Central memory CD8-positive, alpha-beta T cell (primary cell): ENCODE measurements at regions not wholly inside any gene's neighbourhood (a gene's known extent, or its start where the extent isn't known, plus 50 kb on each side); places are given as distances from the start of the nearest gene placed in this dataset.

Experiments
- ATAC-seq: fragments of 150-1000 bp; cut with Tn5 transposase; replicated peaks from 2 replicates; pipeline ENCODE4 v1.10.0; 2022; ENCODE audit warnings: mild to moderate bottlenecking, moderate FRiP score, moderate number of reproducible peaks; ENCODE audit not compliant: poor library complexity, severe bottlenecking; ENCODE audit errors: extremely low read depth
- DNase-seq, 2 donors: peaks; one replicate each; pipeline ENCODE4 v3.0.0; 2021; ENCODE audit warnings: low spot score in 2 of 2
- H3K27ac Mint-ChIP-seq: one replicate; pipeline ENCODE4 v1.8.0; 2022; ENCODE audit warnings: low read depth, mild to moderate bottlenecking, moderate library complexity, mixed read lengths
- H3K27me3 Mint-ChIP-seq: one replicate; pipeline ENCODE4 v1.8.0; 2022; ENCODE audit warnings: mixed read lengths
- H3K36me3 Mint-ChIP-seq: one replicate; pipeline ENCODE4 v1.8.0; 2022; ENCODE audit warnings: mild to moderate bottlenecking, moderate library complexity, mixed read lengths; ENCODE audit not compliant: insufficient read depth
- H3K4me1 Mint-ChIP-seq: one replicate; pipeline ENCODE4 v1.8.0; 2022; ENCODE audit warnings: mixed read lengths
- H3K4me3 Mint-ChIP-seq: one replicate; pipeline ENCODE4 v1.8.0; 2022; ENCODE audit warnings: mild to moderate bottlenecking, moderate library complexity, mixed read lengths
- H3K9me3 Mint-ChIP-seq: one replicate; pipeline ENCODE4 v1.8.0; 2022; ENCODE audit warnings: mixed read lengths

GRCh38 chr6:166836785-166837718 lies 119.3 kb downstream of the RNASET2 start:
- H3K4me3 Mint-ChIP-seq, result no peak overlapping the region
- no peaks in the 10 kb centered on the region for H3K27me3 Mint-ChIP-seq
- DNase-seq, result no peak
- no peak overlapping the region for H3K27ac Mint-ChIP-seq
- no peaks in the 10 kb centered on the region for H3K9me3 Mint-ChIP-seq
- no peaks in the 10 kb centered on the region for H3K4me1 Mint-ChIP-seq
- H3K36me3 Mint-ChIP-seq, result no peaks in the 10 kb centered on the region
- no peak for ATAC-seq

- Mint-ChIP-seq H3K4me3 (no peak overlapping the region), H3K27ac (no peak overlapping the region), H3K27me3 (no peaks in the 10 kb centered on the region), H3K36me3 (no peaks in the 10 kb centered on the region), H3K4me1 (no peaks in the 10 kb centered on the region), H3K9me3 (no peaks in the 10 kb centered on the region)
- DNase-seq (no peak), ATAC-seq (no peak)
These were observed 122.3 kb downstream of the RNASET2 start for GRCh38 chr6:166834049-166834448.

- H3K4me3 Mint-ChIP-seq, result no peak overlapping the region
- no peaks in the 10 kb centered on the region for H3K4me1 Mint-ChIP-seq
- ATAC-seq (no peak), DNase-seq (no peak)
- H3K36me3 Mint-ChIP-seq, result no peaks in the 10 kb centered on the region
- no peak overlapping the region for H3K27ac Mint-ChIP-seq
- no peaks in the 10 kb centered on the region for H3K27me3 Mint-ChIP-seq
- H3K9me3 Mint-ChIP-seq, result no peaks in the 10 kb centered on the region
These were observed 125.4 kb downstream of the RNASET2 start for GRCh38 chr6:166830891-166831363.

- no peaks in the 10 kb centered on the region for H3K4me1 Mint-ChIP-seq
- DNase-seq, result no peak
- no peak for ATAC-seq
These were observed 126.0 kb downstream of the RNASET2 start for GRCh38 chr6:166830185-166830890.

GRCh38 chr6:166826264-166826663 lies 130.1 kb downstream of the RNASET2 start:
- no peaks in the 10 kb centered on the region for H3K27me3 Mint-ChIP-seq

More at GRCh38 chr6:166830185-166830890, 126.0 kb downstream of the RNASET2 start:
- Mint-ChIP-seq H3K9me3 (no peaks in the 10 kb centered on the region), H3K36me3 (no peaks in the 10 kb centered on the region), H3K27ac (no peak overlapping the region), H3K27me3 (no peaks in the 10 kb centered on the region), H3K4me3 (no peak overlapping the region)

GRCh38 chr6:166825553-166826145 lies 130.7 kb downstream of the RNASET2 start:
- Mint-ChIP-seq H3K36me3 (no peaks in the 10 kb centered on the region), H3K27me3 (no peaks in the 10 kb centered on the region), H3K27ac (no peak overlapping the region), H3K4me3 (no peak overlapping the region), H3K4me1 (no peaks in the 10 kb centered on the region), H3K9me3 (no peaks in the 10 kb centered on the region)
- ATAC-seq (no peak), DNase-seq (no peak)

More at GRCh38 chr6:166826264-166826663, 130.1 kb downstream of the RNASET2 start:
- H3K4me3 Mint-ChIP-seq, result no peak overlapping the region
- H3K36me3 Mint-ChIP-seq, result no peaks in the 10 kb centered on the region
- H3K9me3 Mint-ChIP-seq, result no peaks in the 10 kb centered on the region
- DNase-seq (no peak), ATAC-seq (no peak)
- H3K4me1 Mint-ChIP-seq, result no peaks in the 10 kb centered on the region
- H3K27ac Mint-ChIP-seq, result no peak overlapping the region

GRCh38 chr6:166824880-166825250 lies 131.5 kb downstream of the RNASET2 start:
- Mint-ChIP-seq H3K4me1 (no peaks in the 10 kb centered on the region), H3K27me3 (no peaks in the 10 kb centered on the region), H3K27ac (no peak overlapping the region), H3K4me3 (no peak overlapping the region), H3K36me3 (no peaks in the 10 kb centered on the region), H3K9me3 (no peaks in the 10 kb centered on the region)
- DNase-seq, result no peak
- no peak for ATAC-seq

- no peak for ATAC-seq
- Mint-ChIP-seq H3K9me3 (no peaks in the 10 kb centered on the region), H3K4me1 (no peaks in the 10 kb centered on the region), H3K4me3 (no peak overlapping the region), H3K27me3 (no peaks in the 10 kb centered on the region), H3K27ac (no peak overlapping the region), H3K36me3 (no peaks in the 10 kb centered on the region)
- DNase-seq, result no peak
These were observed 132.0 kb downstream of the RNASET2 start for GRCh38 chr6:166824146-166824879.

- Mint-ChIP-seq H3K27ac (no peak overlapping the region), H3K27me3 (no peaks in the 10 kb centered on the region), H3K9me3 (no peaks in the 10 kb centered on the region)
These were observed 133.7 kb downstream of the RNASET2 start for GRCh38 chr6:166822609-166823008.

GRCh38 chr6:166820483-166820882 lies 135.9 kb downstream of the RNASET2 start:
- no peaks in the 10 kb centered on the region for H3K36me3 Mint-ChIP-seq
- H3K9me3 Mint-ChIP-seq, result no peaks in the 10 kb centered on the region
- no peak overlapping the region for H3K27ac Mint-ChIP-seq
- ATAC-seq, result no peak
- no peaks in the 10 kb centered on the region for H3K4me1 Mint-ChIP-seq
- H3K27me3 Mint-ChIP-seq, result no peaks in the 10 kb centered on the region
- no peak for DNase-seq
- no peak overlapping the region for H3K4me3 Mint-ChIP-seq

More at GRCh38 chr6:166822609-166823008, 133.7 kb downstream of the RNASET2 start:
- ATAC-seq (no peak), DNase-seq (no peak)
- no peak overlapping the region for H3K4me3 Mint-ChIP-seq
- no peaks in the 10 kb centered on the region for H3K36me3 Mint-ChIP-seq
- H3K4me1 Mint-ChIP-seq, result no peaks in the 10 kb centered on the region

- ATAC-seq (no peak), DNase-seq (no peak)
- H3K4me3 Mint-ChIP-seq, result no peak overlapping the region
- H3K4me1 Mint-ChIP-seq, result no peaks in the 10 kb centered on the region
- no peaks in the 10 kb centered on the region for H3K36me3 Mint-ChIP-seq
- no peaks in the 10 kb centered on the region for H3K27me3 Mint-ChIP-seq
- no peak overlapping the region for H3K27ac Mint-ChIP-seq
- H3K9me3 Mint-ChIP-seq, result no peaks in the 10 kb centered on the region
These were observed 136.3 kb downstream of the RNASET2 start for GRCh38 chr6:166820070-166820469.

- Mint-ChIP-seq H3K9me3 (no peaks in the 10 kb centered on the region), H3K36me3 (peaks cover 1% of the 10 kb centered on the region), H3K27ac (no peak overlapping the region), H3K27me3 (no peaks in the 10 kb centered on the region), H3K4me1 (no peaks in the 10 kb centered on the region), H3K4me3 (no peak overlapping the region)
- no peak for DNase-seq
- ATAC-seq, result no peak
These were observed 140.7 kb downstream of the RNASET2 start for GRCh38 chr6:166815629-166816028.
